Caco-2 (cell line): ENCODE measurements at regions not wholly inside any gene's neighbourhood (a gene's known extent, or its start where the extent isn't known, plus 50 kb on each side); places are given as distances from the start of the nearest gene placed in this dataset.
"Not testable (repeated sequence)": the region's sequence is repeated elsewhere in the genome, so short reads cannot be mapped to it uniquely, and the experiment has no call there.

Experiments
- BruUV-seq: library from RNA; stranded (reverse); fragments of 400-500 nt; replicated peaks from 2 replicates; lab custom pipeline; 2021; lab: Mats Ljungman, UMichigan
- CTCF ChIA-PET: fragments of 300-600 bp; sonication (Branson Sonifier 250); formaldehyde crosslinking; loops from one replicate; lab custom pipeline; 2022; ENCODE audit warnings: antibody characterized with exemption; lab: Charles Lee
- POLR2A ChIA-PET: fragments of 300-600 bp; sonication (Branson Sonifier 250); formaldehyde crosslinking; loops from one replicate; lab custom pipeline; 2022; ENCODE audit warnings: antibody characterized with exemption; lab: Charles Lee
- DNase-seq, 2 experiments: peaks; one replicate each; pipeline versions ENCODE4 v3.0.0 to v3.0.0-alpha.2; 2020 to 2022
- H3K27me3 ChIP-seq: replicated peaks from 2 replicates; pipeline ENCODE4 v1.6.0; 2011; ENCODE audit warnings: low read length; ENCODE audit not compliant: control insufficient read depth, insufficient read depth
- H3K36me3 ChIP-seq: 2 replicates; pipeline ENCODE4 v1.5.1; 2011; ENCODE audit warnings: low read length; ENCODE audit not compliant: control insufficient read depth, insufficient read depth
- H3K4me1 ChIP-seq: fragments of 250-450 bp; sonication (Bioruptor Pico); 2 replicates; pipeline ENCODE4 v1.5.1; 2020; ENCODE audit warnings: mild to moderate bottlenecking
- H3K4me3 ChIP-seq: 2 replicates; pipeline ENCODE4 v1.5.1; 2011; ENCODE audit warnings: low read depth, mild to moderate bottlenecking, control low read depth, low read length
- H3K9me3 ChIP-seq: fragments of 250-450 bp; sonication (Bioruptor Pico); 2 replicates; pipeline ENCODE4 v1.5.1; 2020; ENCODE audit warnings: mild to moderate bottlenecking, moderate library complexity
- H3K27ac Mint-ChIP-seq: one replicate; pipeline ENCODE4 v1.8.0; 2022; ENCODE audit warnings: mixed read lengths; ENCODE audit not compliant: unreplicated experiment
- H3K27me3 Mint-ChIP-seq: one replicate; pipeline ENCODE4 v1.8.0; 2022; ENCODE audit warnings: mixed read lengths; ENCODE audit not compliant: insufficient read depth, unreplicated experiment
- H3K36me3 Mint-ChIP-seq: one replicate; pipeline ENCODE4 v1.8.0; 2022; ENCODE audit warnings: mild to moderate bottlenecking, mixed read lengths; ENCODE audit not compliant: insufficient read depth, unreplicated experiment
- H3K4me1 Mint-ChIP-seq: one replicate; pipeline ENCODE4 v1.8.0; 2022; ENCODE audit warnings: low read depth, mixed read lengths; ENCODE audit not compliant: unreplicated experiment
- H3K4me3 Mint-ChIP-seq: one replicate; pipeline ENCODE4 v1.8.0; 2022; ENCODE audit warnings: mild to moderate bottlenecking, moderate library complexity, mixed read lengths; ENCODE audit not compliant: unreplicated experiment
- H3K9me3 Mint-ChIP-seq: one replicate; pipeline ENCODE4 v1.8.0; 2022; ENCODE audit warnings: mixed read lengths; ENCODE audit not compliant: unreplicated experiment
- intact Hi-C: fragments of 100-400 bp; cut with micrococcal nuclease; formaldehyde crosslinking; loops from one replicate; pipeline ENCODE4 v1.10.0; 2022; ENCODE audit not compliant: unreplicated experiment
- TF ChIP-seq, protein P1 (sequence below), 2 experiments: fragments of 200-600 bp in 1 of 2; IDR thresholded peaks; 1 replicate in 1 of 2; 2 replicates in 1 of 2; pipeline versions ENCODE4 v1.5.1 to v1.8.0; 2011 to 2022; ENCODE audit warnings: antibody characterized with exemption in 1 of 2, control low read depth in 1 of 2, inconsistent platforms in 1 of 2, low read depth in 1 of 2, low read length in 1 of 2, mild to moderate bottlenecking in 1 of 2, moderate library complexity in 1 of 2; ENCODE audit not compliant: insufficient read depth in 1 of 2, severe bottlenecking in 1 of 2, unreplicated experiment in 1 of 2

DNA sequence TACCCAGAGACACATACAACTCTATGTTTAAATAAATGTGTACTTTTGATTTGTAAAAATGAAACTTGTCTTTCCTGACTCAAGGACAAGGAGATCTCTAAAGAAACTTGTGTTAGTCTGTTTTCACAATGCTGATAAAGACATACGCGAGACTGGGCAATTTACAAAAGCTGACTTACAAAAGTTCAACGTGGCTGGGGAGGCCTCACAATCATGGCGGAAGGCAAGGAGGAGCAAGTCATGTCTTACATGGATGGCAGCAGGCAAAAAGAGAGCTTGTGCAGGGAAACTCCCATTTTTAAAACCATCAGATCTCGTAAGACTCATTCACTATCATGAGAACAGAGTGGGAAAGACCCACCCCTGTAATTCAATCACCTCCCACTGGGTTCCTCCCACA is 52.2 kb upstream of the PAPSS1 start:
- POLR2A ChIA-PET, H3K36me3 ChIP-seq, H3K4me3 ChIP-seq, H3K4me1 Mint-ChIP-seq, H3K36me3 Mint-ChIP-seq, H3K27me3 Mint-ChIP-seq, BruUV-seq, H3K27ac Mint-ChIP-seq, intact Hi-C loops, H3K27me3 ChIP-seq, H3K9me3 ChIP-seq, DNase-seq, H3K4me1 ChIP-seq, H3K4me3 Mint-ChIP-seq: not testable (repeated sequence)
- CTCF ChIA-PET = interaction anchor here (0.6 kb wide), 1 partner anchor 77 kb away, joined by 3 read pairs; no protein-coding TSS in a partner anchor
- H3K9me3 Mint-ChIP-seq = peaks cover 19% of the 10 kb centered on the region

DNA sequence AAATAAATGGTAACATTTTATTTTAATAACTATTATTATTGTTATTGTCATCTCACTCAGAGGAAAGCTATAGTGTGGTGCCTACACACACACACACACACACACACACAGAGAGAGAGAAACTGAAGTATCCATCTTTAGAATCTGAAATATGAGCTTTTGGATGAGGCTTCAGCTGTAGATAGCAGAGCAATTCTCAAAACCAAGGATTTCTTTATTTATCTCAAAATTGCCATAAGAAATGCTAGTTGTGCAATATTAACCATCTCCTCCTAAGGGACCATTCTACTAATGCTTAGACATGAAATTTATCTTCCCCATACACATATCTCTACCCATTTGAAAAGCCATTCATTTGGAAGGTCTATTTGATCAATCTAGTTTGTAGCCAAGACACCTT is 50.1 kb upstream of the SGMS2 start:
- DNase-seq = no peak
- Histone ChIP-seq H3K9me3 (no peaks in the 10 kb centered on the region), H3K4me1 (no peaks in the 10 kb centered on the region), H3K27me3 (no peaks in the 10 kb centered on the region), H3K36me3 (no peaks in the 10 kb centered on the region), H3K4me3 (no peak overlapping the region)
- peaks cover 4% of the 10 kb centered on the region for H3K27me3 Mint-ChIP-seq
- intact Hi-C loops = no loop called here
- no peak overlapping the region for H3K4me3 Mint-ChIP-seq
- no peaks in the 10 kb centered on the region for H3K4me1 Mint-ChIP-seq
- peaks cover 19% of the 10 kb centered on the region for H3K9me3 Mint-ChIP-seq
- TF ChIP-seq, protein P1, sequence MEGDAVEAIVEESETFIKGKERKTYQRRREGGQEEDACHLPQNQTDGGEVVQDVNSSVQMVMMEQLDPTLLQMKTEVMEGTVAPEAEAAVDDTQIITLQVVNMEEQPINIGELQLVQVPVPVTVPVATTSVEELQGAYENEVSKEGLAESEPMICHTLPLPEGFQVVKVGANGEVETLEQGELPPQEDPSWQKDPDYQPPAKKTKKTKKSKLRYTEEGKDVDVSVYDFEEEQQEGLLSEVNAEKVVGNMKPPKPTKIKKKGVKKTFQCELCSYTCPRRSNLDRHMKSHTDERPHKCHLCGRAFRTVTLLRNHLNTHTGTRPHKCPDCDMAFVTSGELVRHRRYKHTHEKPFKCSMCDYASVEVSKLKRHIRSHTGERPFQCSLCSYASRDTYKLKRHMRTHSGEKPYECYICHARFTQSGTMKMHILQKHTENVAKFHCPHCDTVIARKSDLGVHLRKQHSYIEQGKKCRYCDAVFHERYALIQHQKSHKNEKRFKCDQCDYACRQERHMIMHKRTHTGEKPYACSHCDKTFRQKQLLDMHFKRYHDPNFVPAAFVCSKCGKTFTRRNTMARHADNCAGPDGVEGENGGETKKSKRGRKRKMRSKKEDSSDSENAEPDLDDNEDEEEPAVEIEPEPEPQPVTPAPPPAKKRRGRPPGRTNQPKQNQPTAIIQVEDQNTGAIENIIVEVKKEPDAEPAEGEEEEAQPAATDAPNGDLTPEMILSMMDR (IDR thresholded peaks at IDR 0.05; ENCODE audit: insufficient read depth in 1 of 2, low read depth in 1 of 2, low read length in 1 of 2, severe bottlenecking in 1 of 2, unreplicated experiment in 1 of 2) = no peak
- ChIA-PET CTCF (no interaction called here), POLR2A (no interaction called here)
- no TSS peak for BruUV-seq
- no peak overlapping the region for H3K27ac Mint-ChIP-seq
- no peaks in the 10 kb centered on the region for H3K36me3 Mint-ChIP-seq
